ENCODE measurements at regions not wholly inside any gene's neighbourhood (a gene's known extent, or its start where the extent isn't known, plus 50 kb on each side); places are given as distances from the start of the nearest gene placed in this dataset.

GRCh38 chr17:71521724-71522123 lies 599.1 kb upstream of the SOX9 start (continued):
- no peak for TF ChIP-seq CHD7 (IDR thresholded peaks at IDR 0.05; ENCODE audit: insufficient replicate concordance, low read length)
- TF ChIP-seq NANOG (IDR thresholded peaks at IDR 0.05; ENCODE audit: insufficient read depth, low read depth, low read length, poor library complexity, severe bottlenecking) = no peak
- TF ChIP-seq SRF (IDR thresholded peaks at IDR 0.05; ENCODE audit: low read depth, low read length) = no peak
- no peak for TF ChIP-seq SP4 (IDR thresholded peaks at IDR 0.05; ENCODE audit: low read length)
- TF ChIP-seq CHD1 (IDR thresholded peaks at IDR 0.05; ENCODE audit: low read depth, low read length) = no peak
- no peak for TF ChIP-seq KDM4A (IDR thresholded peaks at IDR 0.05; ENCODE audit: low read depth, low read length, severe bottlenecking)
- no peak for TF ChIP-seq BCL11A (IDR thresholded peaks at IDR 0.05; ENCODE audit: low read depth in 2 of 2, low read length in 2 of 2)
- no peak for TF ChIP-seq CEBPB (IDR thresholded peaks at IDR 0.05; ENCODE audit: low read depth, low read length)
- TF ChIP-seq POLR2A (IDR thresholded peaks at IDR 0.05; ENCODE audit: control extremely low read depth in 1 of 2, low read depth in 2 of 2, low read length in 2 of 2) = no peak
- TF ChIP-seq RNF2 (IDR thresholded peaks at IDR 0.05; ENCODE audit: borderline replicate concordance, low read depth, low read length, missing control alignments, poor library complexity, severe bottlenecking) = no peak
- no peak for TF ChIP-seq POU5F1 (IDR thresholded peaks at IDR 0.05; ENCODE audit: low read depth, low read length)
- no peak for TF ChIP-seq BACH1 (IDR thresholded peaks at IDR 0.05; ENCODE audit: low read length)
- no peak for TF ChIP-seq SIN3A (conservative IDR thresholded peaks at IDR 0.05 in 1 of 2, IDR thresholded peaks at IDR 0.05 in 1 of 2; ENCODE audit: low read depth in 1 of 2, low read length in 2 of 2)
